Ectodermal cell (in vitro differentiated cells): ENCODE measurements at regions not wholly inside any gene's neighbourhood (a gene's known extent, or its start where the extent isn't known, plus 50 kb on each side); places are given as distances from the start of the nearest gene placed in this dataset.

Source experiments
- H3K27ac ChIP-seq: 2 replicates; pipeline ENCODE4 v1.7.0; 2013; ENCODE audit warnings: mild to moderate bottlenecking, low read depth, low read length; ENCODE audit not compliant: insufficient read depth, poor library complexity, severe bottlenecking
- H3K27me3 ChIP-seq: 2 replicates; pipeline ENCODE4 v1.7.0; 2013; ENCODE audit warnings: mild to moderate bottlenecking, low read length; ENCODE audit not compliant: insufficient read depth, control insufficient read depth, poor library complexity, severe bottlenecking
- H3K36me3 ChIP-seq: one replicate; pipeline ENCODE4 v1.7.0; 2013; ENCODE audit warnings: low read length; ENCODE audit not compliant: control insufficient read depth, insufficient read depth
- H3K4me1 ChIP-seq: one replicate; pipeline ENCODE4 v1.7.0; 2013; ENCODE audit warnings: low read length; ENCODE audit not compliant: control insufficient read depth, insufficient read depth
- H3K4me3 ChIP-seq: 2 replicates; pipeline ENCODE4 v1.7.0; 2013; ENCODE audit warnings: low read depth, low read length, control low read depth; ENCODE audit not compliant: insufficient read depth
- H3K9me3 ChIP-seq: 2 replicates; pipeline ENCODE4 v1.7.0; 2013; ENCODE audit warnings: mild to moderate bottlenecking, low read length, moderate library complexity; ENCODE audit not compliant: control insufficient read depth
- WGBS, 2 experiments: methylation state at CpG; one replicate each; pipeline ENCODE4 v1.1.7; 2013; ENCODE audit warnings: missing lambda C conversion rate in 2 of 2; 5-methylcytosine and 5-hydroxymethylcytosine counted together

DNA sequence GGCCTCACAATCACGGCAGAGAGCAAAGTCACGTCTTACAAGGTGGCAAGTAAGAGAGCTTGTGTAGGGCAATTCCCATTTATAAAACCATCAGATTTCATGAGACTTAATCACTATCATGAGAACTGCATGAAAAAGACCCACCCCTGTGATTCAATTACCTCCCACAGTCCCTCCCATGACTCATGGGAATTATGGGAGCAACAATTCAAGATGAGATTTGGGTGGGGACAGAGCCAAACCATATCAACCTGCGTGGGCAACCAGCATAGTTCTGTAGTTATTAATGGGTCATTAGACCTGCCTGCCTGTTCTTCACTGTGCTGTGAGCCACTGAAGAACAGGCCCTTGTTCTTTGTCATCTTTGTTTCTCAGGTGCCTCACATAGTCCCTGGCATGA, 593.7 kb upstream of the BOD1L1 start:
- WGBS, 2 experiments, result 88 to 90% methylated on average over 3 of the region's 3 CpGs
- Histone ChIP-seq H3K9me3 (no peaks in the 10 kb centered on the region), H3K27ac (no peak overlapping the region), H3K4me3 (no peak overlapping the region), H3K4me1 (no peaks in the 10 kb centered on the region), H3K27me3 (no peaks in the 10 kb centered on the region), H3K36me3 (no peaks in the 10 kb centered on the region)

DNA sequence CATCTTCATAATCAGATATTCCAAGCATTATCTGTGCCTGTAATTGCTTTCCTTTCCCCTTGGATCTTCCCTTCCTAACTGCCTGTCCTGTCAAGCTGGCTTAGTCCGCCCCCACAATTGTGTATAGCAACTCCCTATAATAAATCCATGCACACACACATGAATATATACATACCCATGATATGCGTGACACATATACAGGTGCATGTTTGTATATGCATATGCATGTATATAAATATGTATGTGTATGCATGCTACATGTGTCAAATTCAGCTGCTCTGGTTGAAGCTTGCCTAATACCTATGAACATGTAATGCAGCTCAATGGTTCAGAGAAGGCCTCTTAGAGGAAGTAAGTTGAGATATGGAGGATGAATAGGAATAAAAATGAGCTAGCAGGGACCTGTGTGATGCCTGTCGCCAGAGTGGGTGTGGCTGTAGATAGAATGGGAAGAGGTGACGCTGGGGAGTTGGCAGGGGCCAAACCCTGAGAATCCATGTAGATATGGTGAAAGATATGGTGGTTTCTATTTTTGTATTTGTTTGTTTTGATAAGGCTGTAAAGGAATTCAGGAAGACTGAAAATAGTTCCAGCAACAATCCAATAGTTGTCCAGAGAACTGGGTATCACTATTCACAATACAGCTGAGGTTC, 595.0 kb upstream of the BOD1L1 start:
- no peaks in the 10 kb centered on the region for H3K27me3 ChIP-seq
- H3K36me3 ChIP-seq, result no peaks in the 10 kb centered on the region
- H3K4me3 ChIP-seq, result no peak overlapping the region
- H3K27ac ChIP-seq, result no peak overlapping the region
- H3K9me3 ChIP-seq, result no peaks in the 10 kb centered on the region
- WGBS, 2 experiments, result 93 to 98% methylated on average over 3 to 4 of the region's 4 CpGs
- no peaks in the 10 kb centered on the region for H3K4me1 ChIP-seq

DNA sequence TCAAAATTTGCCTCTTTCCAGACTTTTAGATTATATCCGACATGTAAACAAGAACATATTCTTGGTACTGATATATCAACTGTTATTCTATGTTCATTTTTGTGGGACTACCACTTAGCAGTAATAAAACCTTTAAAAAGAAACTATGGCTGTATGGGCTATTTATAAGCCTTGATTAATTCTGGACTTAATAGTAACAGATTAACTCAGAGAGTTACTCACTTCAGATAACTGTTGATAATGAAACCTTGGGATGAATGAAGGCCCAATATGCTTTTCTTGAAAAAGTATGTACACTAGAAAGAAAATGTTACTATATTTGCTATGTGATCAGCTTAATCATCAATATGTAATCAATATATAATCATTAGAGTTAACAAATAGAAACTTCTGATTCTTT, 595.9 kb upstream of the BOD1L1 start:
- Histone ChIP-seq H3K9me3 (no peaks in the 10 kb centered on the region), H3K27me3 (no peaks in the 10 kb centered on the region), H3K27ac (no peak overlapping the region), H3K36me3 (no peaks in the 10 kb centered on the region), H3K4me3 (no peak overlapping the region), H3K4me1 (no peaks in the 10 kb centered on the region)
- WGBS, 2 experiments, result 100% methylated on average over 1 of the region's 1 CpG; no CpG with 5 or more reads in 1 of the 2 experiments

DNA sequence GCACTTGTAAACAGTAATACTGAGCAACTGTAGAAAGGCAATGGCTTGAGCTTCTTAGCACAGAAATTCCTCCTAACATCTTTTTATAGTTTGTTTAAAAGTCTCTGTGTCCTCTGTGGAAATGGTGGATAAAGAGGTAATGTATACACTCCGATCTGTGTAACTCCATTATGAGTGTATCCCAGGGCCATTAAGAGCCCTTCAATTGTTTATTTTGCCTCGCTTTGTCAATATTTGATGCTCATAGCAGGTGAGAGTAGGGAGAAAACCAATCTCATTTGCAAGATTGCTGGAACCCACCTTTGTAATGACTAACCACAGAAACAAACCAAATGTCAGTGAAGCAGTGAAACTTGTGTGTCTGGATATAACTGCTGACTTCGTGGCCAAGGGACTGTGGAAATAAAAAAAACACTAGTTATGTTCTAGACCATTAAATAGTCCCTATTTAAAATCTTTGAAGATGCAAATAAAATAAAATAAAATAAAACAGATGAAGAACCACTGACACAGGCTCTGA, 598.2 kb upstream of the BOD1L1 start:
- 98 to 100% methylated on average over 2 of the region's 3 CpGs for WGBS, 2 experiments
- Histone ChIP-seq H3K4me3 (no peak overlapping the region), H3K36me3 (no peaks in the 10 kb centered on the region), H3K4me1 (no peaks in the 10 kb centered on the region), H3K27ac (no peak overlapping the region), H3K9me3 (no peaks in the 10 kb centered on the region), H3K27me3 (no peaks in the 10 kb centered on the region)

DNA sequence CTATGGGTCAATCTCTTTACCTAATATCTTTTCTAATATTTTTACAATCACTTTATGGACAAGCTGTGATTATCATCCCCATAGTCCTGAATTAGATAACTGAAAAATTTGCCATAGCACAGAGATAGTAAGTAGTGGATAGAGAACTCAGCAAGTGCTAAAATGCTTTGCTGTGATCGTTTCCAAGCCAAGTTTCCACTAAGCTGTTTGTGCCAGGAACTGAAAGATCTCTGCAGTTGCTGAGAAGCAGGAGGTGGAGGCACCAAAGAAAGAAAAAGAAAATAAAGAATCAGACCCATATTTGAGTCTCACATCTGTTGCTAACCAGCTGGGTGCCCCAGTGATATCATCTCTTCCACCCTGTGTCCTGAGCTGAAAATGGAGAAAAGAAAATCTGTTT, 605.6 kb upstream of the BOD1L1 start:
- Histone ChIP-seq H3K27me3 (no peaks in the 10 kb centered on the region), H3K36me3 (no peaks in the 10 kb centered on the region), H3K27ac (no peak overlapping the region), H3K4me3 (no peak overlapping the region), H3K9me3 (no peaks in the 10 kb centered on the region), H3K4me1 (no peaks in the 10 kb centered on the region)
- 88 to 95% methylated on average over 1 of the region's 1 CpG for WGBS, 2 experiments

DNA sequence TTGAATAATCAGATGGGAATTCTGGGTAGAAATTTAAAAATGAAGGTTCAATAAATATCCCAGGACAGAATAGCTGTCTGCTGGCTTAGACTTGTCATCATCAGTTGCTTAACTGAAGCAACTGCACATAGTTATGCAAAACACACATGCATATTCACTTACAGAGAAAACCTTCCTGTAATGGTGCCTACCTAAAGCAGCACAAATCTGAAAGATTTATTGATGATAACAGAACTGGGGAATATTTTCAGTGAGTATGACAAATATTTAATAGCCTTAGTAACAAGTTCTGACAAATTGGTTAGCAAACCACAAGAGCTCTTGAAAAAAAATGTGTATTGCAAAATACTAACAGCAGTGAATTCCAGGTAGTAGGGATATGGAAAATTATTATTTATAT, 606.8 kb upstream of the BOD1L1 start:
- Histone ChIP-seq H3K27me3 (no peaks in the 10 kb centered on the region), H3K4me3 (no peak overlapping the region), H3K27ac (no peak overlapping the region), H3K4me1 (no peaks in the 10 kb centered on the region), H3K9me3 (no peaks in the 10 kb centered on the region), H3K36me3 (no peaks in the 10 kb centered on the region)

DNA sequence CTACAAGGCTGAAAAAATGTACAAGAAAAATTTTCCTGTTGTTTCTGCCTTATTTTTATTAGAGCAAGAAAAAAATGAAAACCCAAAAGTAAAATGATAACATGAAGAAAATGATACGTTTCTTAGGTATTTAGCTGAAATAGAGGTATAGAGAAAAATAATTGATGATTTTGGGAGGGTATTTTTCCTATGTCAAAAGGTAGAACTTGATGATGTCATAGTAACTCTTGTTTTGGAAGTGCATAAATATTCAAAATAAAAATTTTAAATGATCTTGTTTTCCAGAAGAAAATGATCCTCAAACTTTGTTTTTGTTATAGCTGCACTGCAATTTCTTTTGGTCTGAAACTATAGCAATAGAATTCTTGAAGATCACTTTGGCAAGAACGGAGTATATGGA, 608.8 kb upstream of the BOD1L1 start:
- H3K4me3 ChIP-seq, result no peak overlapping the region
- H3K27me3 ChIP-seq, result no peaks in the 10 kb centered on the region
- H3K9me3 ChIP-seq, result no peaks in the 10 kb centered on the region
- no peaks in the 10 kb centered on the region for H3K4me1 ChIP-seq
- 84 to 95% methylated on average over 1 of the region's 2 CpGs for WGBS, 2 experiments
- no peak overlapping the region for H3K27ac ChIP-seq
- no peaks in the 10 kb centered on the region for H3K36me3 ChIP-seq

DNA sequence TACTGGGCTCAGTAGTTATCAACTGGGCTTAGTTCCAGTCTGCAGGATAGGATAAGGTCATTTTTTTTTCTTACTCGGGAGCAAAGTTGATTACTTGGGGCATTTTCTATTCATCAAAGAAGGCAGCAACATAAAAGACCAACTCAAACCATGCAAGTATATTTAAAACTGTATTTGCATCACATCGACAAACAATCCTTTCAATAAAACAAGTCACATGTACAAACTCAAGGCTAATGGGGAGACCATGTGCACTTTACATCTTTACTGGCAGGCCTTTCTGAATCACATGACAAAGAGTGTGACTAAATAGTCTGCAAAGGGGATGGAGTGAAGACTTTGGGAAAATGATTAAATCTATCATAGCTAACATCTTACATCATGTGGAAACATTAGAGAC, 610.4 kb upstream of the BOD1L1 start:
- H3K4me1 ChIP-seq, result no peaks in the 10 kb centered on the region
- WGBS, 2 experiments, result 89 to 93% methylated on average over 1 to 2 of the region's 2 CpGs
- no peaks in the 10 kb centered on the region for H3K9me3 ChIP-seq
- H3K27ac ChIP-seq, result no peak overlapping the region
- H3K4me3 ChIP-seq, result no peak overlapping the region
- no peaks in the 10 kb centered on the region for H3K36me3 ChIP-seq
- H3K27me3 ChIP-seq, result no peaks in the 10 kb centered on the region

DNA sequence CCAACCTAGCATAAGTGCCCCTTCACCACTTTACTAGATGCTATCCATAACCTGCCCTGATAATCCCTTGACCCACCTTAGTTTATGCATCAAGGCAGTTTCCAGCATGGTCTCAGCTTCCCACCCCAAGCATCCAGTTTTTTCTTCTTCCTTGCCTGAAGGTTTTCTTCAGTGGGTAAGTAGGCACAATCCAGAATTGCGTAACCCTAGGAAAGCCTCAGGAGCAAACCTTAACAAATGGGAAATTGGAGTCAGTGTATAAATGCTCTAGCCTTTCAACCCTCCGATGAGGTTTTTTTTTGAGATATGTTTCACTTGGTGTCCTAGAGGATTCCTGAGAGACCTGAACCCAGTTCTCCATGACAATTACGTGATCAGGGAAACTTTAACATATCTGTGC, 614.0 kb upstream of the BOD1L1 start:
- Histone ChIP-seq H3K27ac (no peak overlapping the region), H3K4me1 (no peaks in the 10 kb centered on the region), H3K36me3 (no peaks in the 10 kb centered on the region), H3K27me3 (no peaks in the 10 kb centered on the region), H3K4me3 (no peak overlapping the region), H3K9me3 (no peaks in the 10 kb centered on the region)
- WGBS, 2 experiments, result 88 to 91% methylated on average over 2 to 3 of the region's 3 CpGs

DNA sequence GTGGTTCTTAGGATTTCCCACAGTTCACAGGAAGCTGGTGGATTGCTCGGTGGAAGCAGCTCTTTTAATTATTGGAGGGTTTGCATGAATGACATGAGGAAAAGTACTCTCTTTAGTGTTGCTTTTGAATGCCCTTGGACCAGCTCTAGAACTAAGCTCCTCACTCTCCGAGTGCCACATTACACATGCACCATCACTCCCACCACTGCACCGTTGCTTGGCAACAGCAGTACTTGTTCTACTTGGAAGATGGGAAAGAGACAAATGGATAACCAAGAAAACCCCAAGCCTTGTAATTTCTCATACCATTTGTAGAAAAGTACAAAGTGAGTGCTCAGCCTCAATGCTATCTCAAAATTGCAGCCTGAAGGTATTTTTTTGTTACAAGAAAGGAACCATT, 620.2 kb upstream of the BOD1L1 start:
- H3K4me1 ChIP-seq, result no peaks in the 10 kb centered on the region
- WGBS, 2 experiments, result 84 to 85% methylated on average over 3 of the region's 3 CpGs
- H3K4me3 ChIP-seq, result no peak overlapping the region
- H3K27ac ChIP-seq, result no peak overlapping the region
- H3K9me3 ChIP-seq, result no peaks in the 10 kb centered on the region
- no peaks in the 10 kb centered on the region for H3K27me3 ChIP-seq
- H3K36me3 ChIP-seq, result no peaks in the 10 kb centered on the region

DNA sequence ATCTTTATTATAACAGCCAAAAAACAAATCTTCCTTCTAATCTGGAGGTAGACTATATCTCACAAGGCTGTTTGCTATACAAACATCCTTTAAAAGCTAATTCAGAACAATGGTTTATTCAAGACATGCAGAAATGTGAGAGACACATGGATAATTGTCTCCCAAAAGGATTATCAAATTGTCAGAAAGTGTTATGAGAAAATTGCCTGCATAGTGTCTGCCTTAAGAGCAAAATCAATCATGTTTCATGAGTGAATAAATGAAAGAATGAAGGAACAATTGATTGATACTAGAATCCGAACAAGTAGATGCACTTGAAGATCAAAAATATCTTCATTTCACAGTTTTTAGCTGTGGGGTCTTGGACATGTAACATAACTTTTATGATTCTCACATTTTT, 621.7 kb upstream of the BOD1L1 start:
- no peak overlapping the region for H3K4me3 ChIP-seq
- WGBS, 2 experiments, result 100% methylated on average over 1 of the region's 1 CpG
- H3K27ac ChIP-seq, result no peak overlapping the region
- no peaks in the 10 kb centered on the region for H3K9me3 ChIP-seq
- no peaks in the 10 kb centered on the region for H3K27me3 ChIP-seq
- no peaks in the 10 kb centered on the region for H3K4me1 ChIP-seq
- H3K36me3 ChIP-seq, result no peaks in the 10 kb centered on the region
